ENCODE measurements at regions not wholly inside any gene's neighbourhood (a gene's known extent, or its start where the extent isn't known, plus 50 kb on each side); places are given as distances from the start of the nearest gene placed in this dataset.

- Histone ChIP-seq H3K36me3 (ENCODE audit: insufficient read depth, low read length, poor library complexity, severe bottlenecking) (no peaks in the 10 kb centered on the region), H3K9me3 (ENCODE audit: low read depth, low read length, poor library complexity, severe bottlenecking) (no peaks in the 10 kb centered on the region), H3K27ac (ENCODE audit: low read depth, low read length, poor library complexity, severe bottlenecking) (no peak overlapping the region), H3K4me1 (ENCODE audit: insufficient read depth, low read length, poor library complexity, severe bottlenecking) (no peaks in the 10 kb centered on the region), H3K27me3 (replicated peaks; ENCODE audit: insufficient read depth, low read depth, low read length, poor library complexity) (no peaks in the 10 kb centered on the region), H3K4me3 (ENCODE audit: low read depth, low read length, poor library complexity, severe bottlenecking) (no peak overlapping the region)
- BruUV-seq (replicated peaks), result no TSS peak
- ChIA-PET POLR2A (ENCODE audit: low non-redundant PET) (no interaction called here), CTCF (no interaction called here)
- no peak for DNase-seq (ENCODE audit: low spot score)
- intact Hi-C loops (cut with micrococcal nuclease; ENCODE audit: unreplicated experiment), result loop anchor here (2.0 kb wide), 2 partner anchors 143 to 537 kb away; no protein-coding TSS in a partner anchor
- TF ChIP-seq CTCF (conservative IDR thresholded peaks at IDR 0.05; ENCODE audit: low read depth, low read length), result no peak
- no peak for TF ChIP-seq EZH2 (IDR thresholded peaks at IDR 0.05; ENCODE audit: borderline replicate concordance, low read depth, low read length, poor library complexity, severe bottlenecking)
Observed at GRCh38 chr10:30535677-30536076, 93.9 kb downstream of the LYZL2 start.

GRCh38 chr10:30534465-30535144 is 94.9 kb downstream of the LYZL2 start:
- H3K4me3 ChIP-seq (ENCODE audit: low read depth, low read length, poor library complexity, severe bottlenecking), result no peak overlapping the region
- ChIA-PET POLR2A (ENCODE audit: low non-redundant PET) (no interaction called here), CTCF (interaction anchor here (0.8 kb wide), 1 partner anchor 120 kb away, joined by 6 read pairs; no protein-coding TSS in a partner anchor)
- no peak overlapping the region for H3K27ac ChIP-seq (ENCODE audit: low read depth, low read length, poor library complexity, severe bottlenecking)
- BruUV-seq (replicated peaks), result no TSS peak
- peak; percentile 88 for TF ChIP-seq CTCF (conservative IDR thresholded peaks at IDR 0.05; ENCODE audit: low read depth, low read length)
- no peak for TF ChIP-seq EZH2 (IDR thresholded peaks at IDR 0.05; ENCODE audit: borderline replicate concordance, low read depth, low read length, poor library complexity, severe bottlenecking)
- peak; percentile 85 for DNase-seq (ENCODE audit: low spot score)
- intact Hi-C loops (cut with micrococcal nuclease; ENCODE audit: unreplicated experiment), result loop anchor here (1.0 to 2.0 kb wide), 3 partner anchors 120 to 536 kb away; no protein-coding TSS in a partner anchor
- no peaks in the 10 kb centered on the region for H3K9me3 ChIP-seq (ENCODE audit: low read depth, low read length, poor library complexity, severe bottlenecking)
- no peaks in the 10 kb centered on the region for H3K36me3 ChIP-seq (ENCODE audit: insufficient read depth, low read length, poor library complexity, severe bottlenecking)
- H3K27me3 ChIP-seq (replicated peaks; ENCODE audit: insufficient read depth, low read depth, low read length, poor library complexity), result no peaks in the 10 kb centered on the region
- H3K4me1 ChIP-seq (ENCODE audit: insufficient read depth, low read length, poor library complexity, severe bottlenecking), result no peaks in the 10 kb centered on the region

GRCh38 chr10:30531751-30532530 is 97.6 kb downstream of the LYZL2 start:
- ChIA-PET CTCF (no interaction called here), POLR2A (ENCODE audit: low non-redundant PET) (no interaction called here)
- no peaks in the 10 kb centered on the region for H3K36me3 ChIP-seq (ENCODE audit: insufficient read depth, low read length, poor library complexity, severe bottlenecking)
- no peaks in the 10 kb centered on the region for H3K9me3 ChIP-seq (ENCODE audit: low read depth, low read length, poor library complexity, severe bottlenecking)
- no peak overlapping the region for H3K27ac ChIP-seq (ENCODE audit: low read depth, low read length, poor library complexity, severe bottlenecking)
- TF ChIP-seq CTCF (conservative IDR thresholded peaks at IDR 0.05; ENCODE audit: low read depth, low read length), result no peak
- TF ChIP-seq EZH2 (IDR thresholded peaks at IDR 0.05; ENCODE audit: borderline replicate concordance, low read depth, low read length, poor library complexity, severe bottlenecking), result no peak
- no peaks in the 10 kb centered on the region for H3K27me3 ChIP-seq (replicated peaks; ENCODE audit: insufficient read depth, low read depth, low read length, poor library complexity)
- DNase-seq (ENCODE audit: low spot score), result no peak
- BruUV-seq (replicated peaks), result no TSS peak
- intact Hi-C loops (cut with micrococcal nuclease; ENCODE audit: unreplicated experiment), result no loop called here
- no peaks in the 10 kb centered on the region for H3K4me1 ChIP-seq (ENCODE audit: insufficient read depth, low read length, poor library complexity, severe bottlenecking)
- no peak overlapping the region for H3K4me3 ChIP-seq (ENCODE audit: low read depth, low read length, poor library complexity, severe bottlenecking)

Data from A673 (cell line).